ENCODE measurements at regions not wholly inside any gene's neighbourhood (a gene's known extent, or its start where the extent isn't known, plus 50 kb on each side); places are given as distances from the start of the nearest gene placed in this dataset.

- H3K4me3 Mint-ChIP-seq, result no peak overlapping the region
- no peaks in the 10 kb centered on the region for H3K79me2 ChIP-seq (replicated peaks; ENCODE audit: insufficient read depth)
- H3K4me1 ChIP-seq (ENCODE audit: insufficient read depth), result no peaks in the 10 kb centered on the region
- ATAC-seq (peak; percentile 42; the same call in 2 of the 3 replicates), DNase-seq (ENCODE audit: low spot score) (no peak)
- H3F3A ChIP-seq (replicated peaks; ENCODE audit: low read depth), result no peaks in the 10 kb centered on the region
- no peaks in the 10 kb centered on the region for H4K20me1 ChIP-seq (replicated peaks; ENCODE audit: insufficient read depth)
- no peaks in the 10 kb centered on the region for H3K36me3 Mint-ChIP-seq (ENCODE audit: low read depth)
- H3K27me3 Mint-ChIP-seq (ENCODE audit: insufficient read depth, low read depth, poor library complexity), result peaks cover 3% of the 10 kb centered on the region
- no peaks in the 10 kb centered on the region for H3K36me3 ChIP-seq (ENCODE audit: insufficient read depth)
- H3K4me2 ChIP-seq, result no peak overlapping the region
- no peaks in the 10 kb centered on the region for H3K27me3 ChIP-seq (ENCODE audit: insufficient read depth)
- no peak for TF ChIP-seq CTCF (conservative IDR thresholded peaks at IDR 0.05; ENCODE audit: low read depth in 2 of 2)
- no peak for TF ChIP-seq EZH2phosphoT487 (IDR thresholded peaks at IDR 0.05; ENCODE audit: unreplicated experiment)
- TF ChIP-seq CREB1 (CRISPR knock-in tag; IDR thresholded peaks at IDR 0.05; ENCODE audit: low read depth), result no peak
- no peak for TF ChIP-seq JUNB (IDR thresholded peaks at IDR 0.05; ENCODE audit: unreplicated experiment)
- no peak for TF ChIP-seq NANOG (IDR thresholded peaks at IDR 0.05; ENCODE audit: borderline replicate concordance)
- TF ChIP-seq EZH2 (IDR thresholded peaks at IDR 0.05; ENCODE audit: low read depth, unreplicated experiment), result no peak
- TF ChIP-seq POLR2AphosphoS5 (IDR thresholded peaks at IDR 0.05; ENCODE audit: low read depth), result no peak
- no peak for TF ChIP-seq ZNF331 (CRISPR knock-in tag; IDR thresholded peaks at IDR 0.05; ENCODE audit: low read depth)
- no peak for TF ChIP-seq ZNF114 (CRISPR knock-in tag; IDR thresholded peaks at IDR 0.05)
- TF ChIP-seq, protein P1, sequence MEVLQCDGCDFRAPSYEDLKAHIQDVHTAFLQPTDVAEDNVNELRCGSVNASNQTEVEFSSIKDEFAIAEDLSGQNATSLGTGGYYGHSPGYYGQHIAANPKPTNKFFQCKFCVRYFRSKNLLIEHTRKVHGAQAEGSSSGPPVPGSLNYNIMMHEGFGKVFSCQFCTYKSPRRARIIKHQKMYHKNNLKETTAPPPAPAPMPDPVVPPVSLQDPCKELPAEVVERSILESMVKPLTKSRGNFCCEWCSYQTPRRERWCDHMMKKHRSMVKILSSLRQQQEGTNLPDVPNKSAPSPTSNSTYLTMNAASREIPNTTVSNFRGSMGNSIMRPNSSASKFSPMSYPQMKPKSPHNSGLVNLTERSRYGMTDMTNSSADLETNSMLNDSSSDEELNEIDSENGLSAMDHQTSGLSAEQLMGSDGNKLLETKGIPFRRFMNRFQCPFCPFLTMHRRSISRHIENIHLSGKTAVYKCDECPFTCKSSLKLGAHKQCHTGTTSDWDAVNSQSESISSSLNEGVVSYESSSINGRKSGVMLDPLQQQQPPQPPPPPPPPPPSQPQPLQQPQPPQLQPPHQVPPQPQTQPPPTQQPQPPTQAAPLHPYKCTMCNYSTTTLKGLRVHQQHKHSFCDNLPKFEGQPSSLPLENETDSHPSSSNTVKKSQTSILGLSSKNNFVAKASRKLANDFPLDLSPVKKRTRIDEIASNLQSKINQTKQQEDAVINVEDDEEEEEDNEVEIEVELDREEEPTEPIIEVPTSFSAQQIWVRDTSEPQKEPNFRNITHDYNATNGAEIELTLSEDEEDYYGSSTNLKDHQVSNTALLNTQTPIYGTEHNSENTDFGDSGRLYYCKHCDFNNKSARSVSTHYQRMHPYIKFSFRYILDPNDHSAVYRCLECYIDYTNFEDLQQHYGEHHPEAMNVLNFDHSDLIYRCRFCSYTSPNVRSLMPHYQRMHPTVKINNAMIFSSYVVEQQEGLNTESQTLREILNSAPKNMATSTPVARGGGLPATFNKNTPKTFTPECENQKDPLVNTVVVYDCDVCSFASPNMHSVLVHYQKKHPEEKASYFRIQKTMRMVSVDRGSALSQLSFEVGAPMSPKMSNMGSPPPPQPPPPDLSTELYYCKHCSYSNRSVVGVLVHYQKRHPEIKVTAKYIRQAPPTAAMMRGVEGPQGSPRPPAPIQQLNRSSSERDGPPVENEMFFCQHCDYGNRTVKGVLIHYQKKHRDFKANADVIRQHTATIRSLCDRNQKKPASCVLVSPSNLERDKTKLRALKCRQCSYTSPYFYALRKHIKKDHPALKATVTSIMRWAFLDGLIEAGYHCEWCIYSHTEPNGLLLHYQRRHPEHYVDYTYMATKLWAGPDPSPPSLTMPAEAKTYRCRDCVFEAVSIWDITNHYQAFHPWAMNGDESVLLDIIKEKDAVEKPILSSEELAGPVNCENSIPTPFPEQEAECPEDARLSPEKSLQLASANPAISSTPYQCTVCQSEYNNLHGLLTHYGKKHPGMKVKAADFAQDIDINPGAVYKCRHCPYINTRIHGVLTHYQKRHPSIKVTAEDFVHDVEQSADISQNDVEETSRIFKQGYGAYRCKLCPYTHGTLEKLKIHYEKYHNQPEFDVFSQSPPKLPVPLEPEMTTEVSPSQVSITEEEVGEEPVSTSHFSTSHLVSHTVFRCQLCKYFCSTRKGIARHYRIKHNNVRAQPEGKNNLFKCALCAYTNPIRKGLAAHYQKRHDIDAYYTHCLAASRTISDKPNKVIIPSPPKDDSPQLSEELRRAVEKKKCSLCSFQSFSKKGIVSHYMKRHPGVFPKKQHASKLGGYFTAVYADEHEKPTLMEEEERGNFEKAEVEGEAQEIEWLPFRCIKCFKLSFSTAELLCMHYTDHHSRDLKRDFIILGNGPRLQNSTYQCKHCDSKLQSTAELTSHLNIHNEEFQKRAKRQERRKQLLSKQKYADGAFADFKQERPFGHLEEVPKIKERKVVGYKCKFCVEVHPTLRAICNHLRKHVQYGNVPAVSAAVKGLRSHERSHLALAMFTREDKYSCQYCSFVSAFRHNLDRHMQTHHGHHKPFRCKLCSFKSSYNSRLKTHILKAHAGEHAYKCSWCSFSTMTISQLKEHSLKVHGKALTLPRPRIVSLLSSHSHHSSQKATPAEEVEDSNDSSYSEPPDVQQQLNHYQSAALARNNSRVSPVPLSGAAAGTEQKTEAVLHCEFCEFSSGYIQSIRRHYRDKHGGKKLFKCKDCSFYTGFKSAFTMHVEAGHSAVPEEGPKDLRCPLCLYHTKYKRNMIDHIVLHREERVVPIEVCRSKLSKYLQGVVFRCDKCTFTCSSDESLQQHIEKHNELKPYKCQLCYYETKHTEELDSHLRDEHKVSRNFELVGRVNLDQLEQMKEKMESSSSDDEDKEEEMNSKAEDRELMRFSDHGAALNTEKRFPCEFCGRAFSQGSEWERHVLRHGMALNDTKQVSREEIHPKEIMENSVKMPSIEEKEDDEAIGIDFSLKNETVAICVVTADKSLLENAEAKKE (CRISPR knock-in tag; IDR thresholded peaks at IDR 0.05), result no peak
- TF ChIP-seq, protein P2, sequence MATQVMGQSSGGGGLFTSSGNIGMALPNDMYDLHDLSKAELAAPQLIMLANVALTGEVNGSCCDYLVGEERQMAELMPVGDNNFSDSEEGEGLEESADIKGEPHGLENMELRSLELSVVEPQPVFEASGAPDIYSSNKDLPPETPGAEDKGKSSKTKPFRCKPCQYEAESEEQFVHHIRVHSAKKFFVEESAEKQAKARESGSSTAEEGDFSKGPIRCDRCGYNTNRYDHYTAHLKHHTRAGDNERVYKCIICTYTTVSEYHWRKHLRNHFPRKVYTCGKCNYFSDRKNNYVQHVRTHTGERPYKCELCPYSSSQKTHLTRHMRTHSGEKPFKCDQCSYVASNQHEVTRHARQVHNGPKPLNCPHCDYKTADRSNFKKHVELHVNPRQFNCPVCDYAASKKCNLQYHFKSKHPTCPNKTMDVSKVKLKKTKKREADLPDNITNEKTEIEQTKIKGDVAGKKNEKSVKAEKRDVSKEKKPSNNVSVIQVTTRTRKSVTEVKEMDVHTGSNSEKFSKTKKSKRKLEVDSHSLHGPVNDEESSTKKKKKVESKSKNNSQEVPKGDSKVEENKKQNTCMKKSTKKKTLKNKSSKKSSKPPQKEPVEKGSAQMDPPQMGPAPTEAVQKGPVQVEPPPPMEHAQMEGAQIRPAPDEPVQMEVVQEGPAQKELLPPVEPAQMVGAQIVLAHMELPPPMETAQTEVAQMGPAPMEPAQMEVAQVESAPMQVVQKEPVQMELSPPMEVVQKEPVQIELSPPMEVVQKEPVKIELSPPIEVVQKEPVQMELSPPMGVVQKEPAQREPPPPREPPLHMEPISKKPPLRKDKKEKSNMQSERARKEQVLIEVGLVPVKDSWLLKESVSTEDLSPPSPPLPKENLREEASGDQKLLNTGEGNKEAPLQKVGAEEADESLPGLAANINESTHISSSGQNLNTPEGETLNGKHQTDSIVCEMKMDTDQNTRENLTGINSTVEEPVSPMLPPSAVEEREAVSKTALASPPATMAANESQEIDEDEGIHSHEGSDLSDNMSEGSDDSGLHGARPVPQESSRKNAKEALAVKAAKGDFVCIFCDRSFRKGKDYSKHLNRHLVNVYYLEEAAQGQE (IDR thresholded peaks at IDR 0.05; ENCODE audit: unreplicated experiment), result no peak
- no peak for TF ChIP-seq STAT1 (IDR thresholded peaks at IDR 0.05; ENCODE audit: unreplicated experiment)
- no peak for TF ChIP-seq ETS1 (IDR thresholded peaks at IDR 0.05)
- H3K27ac ChIP-seq (ENCODE audit: low read depth), result no peak overlapping the region
- no peaks in the 10 kb centered on the region for H3K9me2 ChIP-seq (ENCODE audit: insufficient read depth)
- no peak overlapping the region for H3K27ac Mint-ChIP-seq
- peaks cover 2% of the 10 kb centered on the region; the same call in 1 of the 3 replicates for H3K9me3 Mint-ChIP-seq
- no peak overlapping the region for H2AFZ ChIP-seq
- H3K4me1 Mint-ChIP-seq, result peaks cover 9% of the 10 kb centered on the region; the same call in 2 of the 3 replicates
- H3K4me3 ChIP-seq, result no peak overlapping the region
Measured at GRCh38 chr5:1944408-1944807, 61.7 kb upstream of the IRX4 start.

All from GM23338 (cell line).